ENCODE measurements at regions not wholly inside any gene's neighbourhood (a gene's known extent, or its start where the extent isn't known, plus 50 kb on each side); places are given as distances from the start of the nearest gene placed in this dataset.

GRCh38 chr11:104602643-104603042, 295.6 kb downstream of the CASP12 start:
- TF ChIP-seq, protein P1, sequence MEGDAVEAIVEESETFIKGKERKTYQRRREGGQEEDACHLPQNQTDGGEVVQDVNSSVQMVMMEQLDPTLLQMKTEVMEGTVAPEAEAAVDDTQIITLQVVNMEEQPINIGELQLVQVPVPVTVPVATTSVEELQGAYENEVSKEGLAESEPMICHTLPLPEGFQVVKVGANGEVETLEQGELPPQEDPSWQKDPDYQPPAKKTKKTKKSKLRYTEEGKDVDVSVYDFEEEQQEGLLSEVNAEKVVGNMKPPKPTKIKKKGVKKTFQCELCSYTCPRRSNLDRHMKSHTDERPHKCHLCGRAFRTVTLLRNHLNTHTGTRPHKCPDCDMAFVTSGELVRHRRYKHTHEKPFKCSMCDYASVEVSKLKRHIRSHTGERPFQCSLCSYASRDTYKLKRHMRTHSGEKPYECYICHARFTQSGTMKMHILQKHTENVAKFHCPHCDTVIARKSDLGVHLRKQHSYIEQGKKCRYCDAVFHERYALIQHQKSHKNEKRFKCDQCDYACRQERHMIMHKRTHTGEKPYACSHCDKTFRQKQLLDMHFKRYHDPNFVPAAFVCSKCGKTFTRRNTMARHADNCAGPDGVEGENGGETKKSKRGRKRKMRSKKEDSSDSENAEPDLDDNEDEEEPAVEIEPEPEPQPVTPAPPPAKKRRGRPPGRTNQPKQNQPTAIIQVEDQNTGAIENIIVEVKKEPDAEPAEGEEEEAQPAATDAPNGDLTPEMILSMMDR (IDR thresholded peaks at IDR 0.05) = no peak
- TF ChIP-seq POLR2A (IDR thresholded peaks at IDR 0.05) = no peak
- no peak for TF ChIP-seq POLR2AphosphoS5 (IDR thresholded peaks at IDR 0.05)
